ENCODE measurements at regions not wholly inside any gene's neighbourhood (a gene's known extent, or its start where the extent isn't known, plus 50 kb on each side); places are given as distances from the start of the nearest gene placed in this dataset.

DNA sequence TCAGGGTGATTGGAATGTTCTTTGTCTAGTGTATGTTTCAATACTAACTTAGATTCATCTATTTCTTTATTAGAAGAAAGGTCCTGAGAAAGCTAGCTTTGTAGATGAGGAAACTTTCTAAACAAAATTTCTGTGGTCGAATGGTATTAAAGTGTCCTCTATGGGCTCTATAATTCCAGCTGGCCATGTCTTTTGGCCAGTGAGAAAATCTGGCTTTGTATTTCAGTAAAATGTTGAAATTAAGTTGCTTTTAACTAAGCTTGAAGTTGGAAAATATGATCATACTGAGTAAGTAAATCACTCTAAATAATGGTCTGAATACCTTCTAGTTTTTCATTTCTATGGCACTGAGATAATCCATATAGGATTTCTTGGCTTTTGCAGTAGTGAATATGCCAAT, 148.8 kb downstream of the RDH14 start (continued):
- TF ChIP-seq, protein P1, sequence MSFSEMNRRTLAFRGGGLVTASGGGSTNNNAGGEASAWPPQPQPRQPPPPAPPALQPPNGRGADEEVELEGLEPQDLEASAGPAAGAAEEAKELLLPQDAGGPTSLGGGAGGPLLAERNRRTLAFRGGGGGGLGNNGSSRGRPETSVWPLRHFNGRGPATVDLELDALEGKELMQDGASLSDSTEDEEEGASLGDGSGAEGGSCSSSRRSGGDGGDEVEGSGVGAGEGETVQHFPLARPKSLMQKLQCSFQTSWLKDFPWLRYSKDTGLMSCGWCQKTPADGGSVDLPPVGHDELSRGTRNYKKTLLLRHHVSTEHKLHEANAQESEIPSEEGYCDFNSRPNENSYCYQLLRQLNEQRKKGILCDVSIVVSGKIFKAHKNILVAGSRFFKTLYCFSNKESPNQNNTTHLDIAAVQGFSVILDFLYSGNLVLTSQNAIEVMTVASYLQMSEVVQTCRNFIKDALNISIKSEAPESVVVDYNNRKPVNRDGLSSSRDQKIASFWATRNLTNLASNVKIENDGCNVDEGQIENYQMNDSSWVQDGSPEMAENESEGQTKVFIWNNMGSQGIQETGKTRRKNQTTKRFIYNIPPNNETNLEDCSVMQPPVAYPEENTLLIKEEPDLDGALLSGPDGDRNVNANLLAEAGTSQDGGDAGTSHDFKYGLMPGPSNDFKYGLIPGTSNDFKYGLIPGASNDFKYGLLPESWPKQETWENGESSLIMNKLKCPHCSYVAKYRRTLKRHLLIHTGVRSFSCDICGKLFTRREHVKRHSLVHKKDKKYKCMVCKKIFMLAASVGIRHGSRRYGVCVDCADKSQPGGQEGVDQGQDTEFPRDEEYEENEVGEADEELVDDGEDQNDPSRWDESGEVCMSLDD (tag by site-specific recombination; IDR thresholded peaks at IDR 0.05) = no peak
- no peak for TF ChIP-seq ZBTB21 (tag by site-specific recombination; IDR thresholded peaks at IDR 0.05)

GRCh38 chr2:18410543-18410942, 149.9 kb downstream of the RDH14 start:
- ChIA-PET POLR2A (no interaction called here), CTCF (interaction anchor here (0.6 to 10.0 kb wide), 5 partner anchors 14 to 380 kb away, joined by 3 to 65 read pairs (median 3); no protein-coding TSS in a partner anchor)
- H3K4me1 ChIP-seq (ENCODE audit: control insufficient read depth, insufficient read depth, low read length) = no peaks in the 10 kb centered on the region
- H3K4me3 ChIP-seq (ENCODE audit: low read depth, low read length) = no peak overlapping the region
- H3K9me3 ChIP-seq (ENCODE audit: control insufficient read depth, insufficient read depth, low read depth, low read length) = no peaks in the 10 kb centered on the region
- H3K27ac ChIP-seq (ENCODE audit: extremely low read depth, low read depth, low read length) = no peak overlapping the region
- H3K36me3 ChIP-seq (ENCODE audit: control insufficient read depth in 2 of 2, insufficient read depth in 1 of 2, low read length in 2 of 2) = no peaks in the 10 kb centered on the region
- no peak for TF ChIP-seq ZBTB49 (tag by site-specific recombination; IDR thresholded peaks at IDR 0.05; ENCODE audit: low read depth)
- no peak for TF ChIP-seq ZNF548 (tag by site-specific recombination; IDR thresholded peaks at IDR 0.05)
- no peak for TF ChIP-seq ZNF239 (tag by site-specific recombination; IDR thresholded peaks at IDR 0.05)
- no peak for TF ChIP-seq ZNF544 (tag by site-specific recombination; IDR thresholded peaks at IDR 0.05)
- TF ChIP-seq PBX3 (CRISPR knock-in tag; IDR thresholded peaks at IDR 0.05) = no peak
- TF ChIP-seq, protein P2, sequence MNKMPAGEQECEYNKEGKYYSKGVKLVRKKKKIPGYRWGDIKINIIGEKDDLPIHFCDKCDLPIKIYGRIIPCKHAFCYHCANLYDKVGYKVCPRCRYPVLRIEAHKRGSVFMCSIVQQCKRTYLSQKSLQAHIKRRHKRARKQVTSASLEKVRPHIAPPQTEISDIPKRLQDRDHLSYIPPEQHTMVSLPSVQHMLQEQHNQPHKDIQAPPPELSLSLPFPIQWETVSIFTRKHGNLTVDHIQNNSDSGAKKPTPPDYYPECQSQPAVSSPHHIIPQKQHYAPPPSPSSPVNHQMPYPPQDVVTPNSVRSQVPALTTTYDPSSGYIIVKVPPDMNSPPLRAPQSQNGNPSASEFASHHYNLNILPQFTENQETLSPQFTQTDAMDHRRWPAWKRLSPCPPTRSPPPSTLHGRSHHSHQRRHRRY (tag by site-specific recombination; IDR thresholded peaks at IDR 0.05) = no peak
- TF ChIP-seq TCF7L2 (IDR thresholded peaks at IDR 0.05; ENCODE audit: borderline replicate concordance, low read depth, low read length) = no peak
- TF ChIP-seq ZNF837 (tag by site-specific recombination; IDR thresholded peaks at IDR 0.05) = no peak
- TF ChIP-seq, protein P3, sequence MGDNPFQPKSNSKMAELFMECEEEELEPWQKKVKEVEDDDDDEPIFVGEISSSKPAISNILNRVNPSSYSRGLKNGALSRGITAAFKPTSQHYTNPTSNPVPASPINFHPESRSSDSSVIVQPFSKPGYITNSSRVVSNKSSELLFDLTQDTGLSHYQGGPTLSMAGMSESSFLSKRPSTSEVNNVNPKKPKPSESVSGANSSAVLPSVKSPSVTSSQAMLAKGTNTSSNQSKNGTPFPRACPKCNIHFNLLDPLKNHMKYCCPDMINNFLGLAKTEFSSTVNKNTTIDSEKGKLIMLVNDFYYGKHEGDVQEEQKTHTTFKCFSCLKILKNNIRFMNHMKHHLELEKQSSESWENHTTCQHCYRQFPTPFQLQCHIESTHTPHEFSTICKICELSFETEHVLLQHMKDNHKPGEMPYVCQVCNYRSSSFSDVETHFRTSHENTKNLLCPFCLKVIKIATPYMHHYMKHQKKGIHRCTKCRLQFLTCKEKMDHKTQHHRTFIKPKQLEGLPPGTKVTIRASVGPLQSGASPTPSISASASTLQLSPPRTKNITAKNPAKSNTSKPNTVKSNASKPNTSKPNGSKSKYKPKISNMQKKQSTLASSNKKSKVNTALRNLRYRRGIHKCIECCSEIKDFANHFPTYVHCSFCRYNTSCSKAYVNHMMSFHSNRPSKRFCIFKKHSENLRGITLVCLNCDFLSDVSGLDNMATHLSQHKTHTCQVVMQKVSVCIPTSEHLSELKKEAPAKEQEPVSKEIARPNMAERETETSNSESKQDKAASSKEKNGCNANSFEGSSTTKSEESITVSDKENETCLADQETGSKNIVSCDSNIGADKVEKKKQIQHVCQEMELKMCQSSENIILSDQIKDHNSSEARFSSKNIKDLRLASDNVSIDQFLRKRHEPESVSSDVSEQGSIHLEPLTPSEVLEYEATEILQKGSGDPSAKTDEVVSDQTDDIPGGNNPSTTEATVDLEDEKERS (tag by site-specific recombination; IDR thresholded peaks at IDR 0.05) = no peak
- TF ChIP-seq ZNF416 (tag by site-specific recombination; IDR thresholded peaks at IDR 0.05) = no peak
- TF ChIP-seq ZBTB6 (tag by site-specific recombination; IDR thresholded peaks at IDR 0.05) = no peak
- TF ChIP-seq FEZF1 (tag by site-specific recombination; IDR thresholded peaks at IDR 0.05) = no peak
- no peak for TF ChIP-seq ZNF24 (tag by site-specific recombination; IDR thresholded peaks at IDR 0.05)
- no peak for TF ChIP-seq ZNF792 (tag by site-specific recombination; IDR thresholded peaks at IDR 0.05)
- no peak for TF ChIP-seq ZNF202 (tag by site-specific recombination; IDR thresholded peaks at IDR 0.05; ENCODE audit: borderline replicate concordance)

All from HEK293 (cell line).